Common myeloid progenitor, CD34-positive (primary cell): ENCODE measurements at regions not wholly inside any gene's neighbourhood (a gene's known extent, or its start where the extent isn't known, plus 50 kb on each side); places are given as distances from the start of the nearest gene placed in this dataset.

Source experiments
- CTCF ChIA-PET: fragments of 350-600 bp; sonication (Branson Sonifier 250); formaldehyde crosslinking; loops from one replicate; lab custom pipeline; 2021; ENCODE audit warnings: antibody characterized with exemption; lab: Charles Lee
- POLR2A ChIA-PET: fragments of 350-600 bp; sonication (Branson Sonifier 250); formaldehyde crosslinking; loops from one replicate; lab custom pipeline; 2021; ENCODE audit warnings: antibody characterized with exemption; lab: Charles Lee
- DNase-seq, 3 donors: peaks; one replicate each; pipeline versions ENCODE4 v3.0.0 to v3.0.0-alpha.2; 2013
- H3K27ac ChIP-seq, 2 experiments: 1 replicate in 1 of 2; 2 replicates in 1 of 2; pipeline ENCODE4 v1.7.0; 2013; ENCODE audit warnings: inconsistent platforms in 2 of 2, low read length in 2 of 2, mild to moderate bottlenecking in 2 of 2, low read depth in 1 of 2, moderate library complexity in 1 of 2; ENCODE audit not compliant: severe bottlenecking in 2 of 2, insufficient read depth in 1 of 2, poor library complexity in 1 of 2
- H3K27me3 ChIP-seq, 5 experiments: replicated peaks in 2 of 5; 1 replicate in 3 of 5; 2 replicates in 2 of 5; pipeline versions ENCODE4 v1.6.1 to v1.7.0; 2013; ENCODE audit warnings: low read length in 4 of 5, mild to moderate bottlenecking in 2 of 5, moderate library complexity in 2 of 5, inconsistent platforms in 1 of 5; ENCODE audit not compliant: insufficient read depth in 5 of 5, control insufficient read depth in 4 of 5
- H3K36me3 ChIP-seq, 4 experiments: 1 replicate in 2 of 4; 2 replicates in 2 of 4; pipeline versions ENCODE4 v1.6.1 to v1.7.0; 2013; ENCODE audit warnings: low read length in 3 of 4, control low read depth in 1 of 4, mild to moderate bottlenecking in 1 of 4; ENCODE audit not compliant: control insufficient read depth in 4 of 4, insufficient read depth in 4 of 4
- H3K4me1 ChIP-seq, 4 experiments: 1 replicate in 3 of 4; 2 replicates in 1 of 4; pipeline versions ENCODE4 v1.6.1 to v1.7.1; 2013; ENCODE audit warnings: low read length in 3 of 4, mild to moderate bottlenecking in 3 of 4, control low read depth in 1 of 4, inconsistent platforms in 1 of 4, moderate library complexity in 1 of 4; ENCODE audit not compliant: control insufficient read depth in 4 of 4, insufficient read depth in 4 of 4; ENCODE audit errors: control extremely low read depth in 1 of 4
- H3K4me3 ChIP-seq, 7 experiments: 1 replicate in 4 of 7; 2 replicates in 3 of 7; pipeline versions ENCODE4 v1.5.1 to v1.7.0; 2013; ENCODE audit warnings: mild to moderate bottlenecking in 7 of 7, low read length in 6 of 7, moderate library complexity in 6 of 7, inconsistent platforms in 2 of 7, low read depth in 2 of 7, control low read depth in 1 of 7; ENCODE audit not compliant: insufficient read depth in 4 of 7, control insufficient read depth in 1 of 7; ENCODE audit errors: extremely low read depth in 1 of 7
- H3K9me3 ChIP-seq, 5 experiments: 1 replicate in 4 of 5; 2 replicates in 1 of 5; pipeline versions ENCODE4 v1.6.1 to v1.7.1; 2013; ENCODE audit warnings: low read length in 4 of 5, mild to moderate bottlenecking in 2 of 5, inconsistent platforms in 1 of 5, low read depth in 1 of 5, moderate library complexity in 1 of 5; ENCODE audit not compliant: control insufficient read depth in 4 of 5, insufficient read depth in 2 of 5; ENCODE audit errors: control extremely low read depth in 1 of 5
- WGBS: methylation state at CpG from one replicate; pipeline ENCODE4 v1.1.5; 2013; ENCODE audit not compliant: insufficient coverage; 5-methylcytosine and 5-hydroxymethylcytosine counted together

GRCh38 chr12:78441737-78442453 lies 422.7 kb upstream of the SYT1 start:
- WGBS, result 81% methylated on average over 3 of the region's 3 CpGs
- H3K4me1 ChIP-seq, result no peaks in the 10 kb centered on the region
- no peak for DNase-seq
- no peaks in the 10 kb centered on the region for H3K27me3 ChIP-seq
- H3K9me3 ChIP-seq, result peaks cover 0 to 6% (median 0%) of the 10 kb centered on the region in 5 experiments
- H3K4me3 ChIP-seq, result no peak overlapping the region
- H3K27ac ChIP-seq, result no peak overlapping the region
- CTCF ChIA-PET, result no interaction called here
- H3K36me3 ChIP-seq, result no peaks in the 10 kb centered on the region
- POLR2A ChIA-PET, result no interaction called here

GRCh38 chr12:78442454-78442801 lies 422.1 kb upstream of the SYT1 start:
- no CpG with 5 or more reads among the region's 1 CpG for WGBS
- POLR2A ChIA-PET, result no interaction called here

GRCh38 chr12:78446555-78446954 lies 418.0 kb upstream of the SYT1 start:
- Histone ChIP-seq H3K27ac (no peak overlapping the region), H3K36me3 (no peaks in the 10 kb centered on the region), H3K9me3 (no peaks in the 10 kb centered on the region), H3K4me1 (no peaks in the 10 kb centered on the region), H3K4me3 (no peak overlapping the region), H3K27me3 (no peaks in the 10 kb centered on the region)
- DNase-seq, result no peak
- ChIA-PET POLR2A (no interaction called here), CTCF (no interaction called here)
- 100% methylated on average over 2 of the region's 2 CpGs for WGBS

More at GRCh38 chr12:78442454-78442801, 422.1 kb upstream of the SYT1 start:
- Histone ChIP-seq H3K27ac (no peak overlapping the region), H3K4me3 (no peak overlapping the region), H3K36me3 (no peaks in the 10 kb centered on the region), H3K4me1 (no peaks in the 10 kb centered on the region), H3K27me3 (no peaks in the 10 kb centered on the region), H3K9me3 (peaks cover 0 to 6% (median 0%) of the 10 kb centered on the region in 5 experiments)
- CTCF ChIA-PET, result no interaction called here
- no peak for DNase-seq

- H3K4me3 ChIP-seq, result no peak overlapping the region
- WGBS, result 71% methylated on average over 1 of the region's 1 CpG
- H3K36me3 ChIP-seq, result no peaks in the 10 kb centered on the region
- no peaks in the 10 kb centered on the region for H3K9me3 ChIP-seq
- DNase-seq, result no peak
- no peaks in the 10 kb centered on the region for H3K4me1 ChIP-seq
- H3K27ac ChIP-seq, result no peak overlapping the region
- POLR2A ChIA-PET, result no interaction called here
- CTCF ChIA-PET, result no interaction called here
- H3K27me3 ChIP-seq, result no peaks in the 10 kb centered on the region
Measured at GRCh38 chr12:78447373-78447772, 417.2 kb upstream of the SYT1 start.

- ChIA-PET CTCF (no interaction called here), POLR2A (interaction anchor here (0.6 kb wide), 1 partner anchor 1193 kb away, joined by 3 read pairs; no protein-coding TSS in a partner anchor)
- Histone ChIP-seq H3K27ac (no peak overlapping the region), H3K36me3 (no peaks in the 10 kb centered on the region), H3K9me3 (no peaks in the 10 kb centered on the region), H3K4me1 (no peaks in the 10 kb centered on the region), H3K27me3 (no peaks in the 10 kb centered on the region), H3K4me3 (no peak overlapping the region)
- no peak for DNase-seq
- WGBS, result no CpG with 5 or more reads among the region's 2 CpGs
Measured at GRCh38 chr12:78448692-78449091, 415.9 kb upstream of the SYT1 start.

- H3K27me3 ChIP-seq, result no peaks in the 10 kb centered on the region
- peaks cover 0 to 13% (median 0%) of the 10 kb centered on the region in 4 experiments for H3K4me1 ChIP-seq
- ChIA-PET CTCF (no interaction called here), POLR2A (no interaction called here)
- DNase-seq, result no peak
- WGBS, result 83% methylated on average over 1 of the region's 1 CpG
- no peaks in the 10 kb centered on the region for H3K9me3 ChIP-seq
- no peaks in the 10 kb centered on the region for H3K36me3 ChIP-seq
- no peak overlapping the region for H3K27ac ChIP-seq
- no peak overlapping the region for H3K4me3 ChIP-seq
Measured at GRCh38 chr12:78455991-78456390, 408.6 kb upstream of the SYT1 start.

- CTCF ChIA-PET, result no interaction called here
- H3K27ac ChIP-seq, result no peak overlapping the region
- H3K4me1 ChIP-seq, result peaks cover 0 to 13% (median 0%) of the 10 kb centered on the region in 4 experiments
- H3K36me3 ChIP-seq, result no peaks in the 10 kb centered on the region
- no peak overlapping the region for H3K4me3 ChIP-seq
- POLR2A ChIA-PET, result no interaction called here
- H3K27me3 ChIP-seq, result no peaks in the 10 kb centered on the region
- no peaks in the 10 kb centered on the region for H3K9me3 ChIP-seq
- peak; percentile 10 to 80 (median 29) for DNase-seq
- WGBS, result 100% methylated on average over 1 of the region's 1 CpG
Measured at GRCh38 chr12:78457938-78458337, 406.6 kb upstream of the SYT1 start.
